GM12878 (cell line): ENCODE measurements at regions not wholly inside any gene's neighbourhood (a gene's known extent, or its start where the extent isn't known, plus 50 kb on each side); places are given as distances from the start of the nearest gene placed in this dataset.

Experiments used
- BCL11A ChIP-seq: IDR thresholded peaks from 2 replicates; pipeline ENCODE4 v1.6.1; 2011; ENCODE audit warnings: low read depth, low read length
- CEBPB ChIP-seq, 2 experiments: fragments of 150-350 bp in 1 of 2; IDR thresholded peaks; 2 replicates each; pipeline ENCODE4 v1.6.1; 2012 to 2014; ENCODE audit warnings: low read depth in 2 of 2, low read length in 2 of 2, borderline replicate concordance in 1 of 2, inconsistent platforms in 1 of 2
- EZH2 ChIP-seq: IDR thresholded peaks from 2 replicates; pipeline ENCODE4 v1.6.1; 2012; ENCODE audit warnings: low read depth, mild to moderate bottlenecking, control low read depth, inconsistent platforms, low read length, borderline replicate concordance; ENCODE audit not compliant: control insufficient read depth
- GABPA ChIP-seq: IDR thresholded peaks from 2 replicates; pipeline ENCODE4 v1.6.1; 2014; ENCODE audit warnings: antibody characterized with exemption, low read depth, mild to moderate bottlenecking, inconsistent platforms
- NFYB ChIP-seq: IDR thresholded peaks from 2 replicates; pipeline ENCODE4 v1.6.1; 2011; ENCODE audit warnings: low read depth, mild to moderate bottlenecking, low read length, improper control_type of control experiment, moderate library complexity; ENCODE audit not compliant: insufficient read depth
- POLR2AphosphoS5 ChIP-seq: IDR thresholded peaks from 2 replicates; pipeline ENCODE4 v1.6.1; 2011; ENCODE audit warnings: mild to moderate bottlenecking, low read length, inconsistent platforms
- TCF12 ChIP-seq: IDR thresholded peaks from 2 replicates; pipeline ENCODE4 v1.6.1; 2011; ENCODE audit warnings: low read depth, mild to moderate bottlenecking, low read length
- YY1 ChIP-seq: IDR thresholded peaks from 2 replicates; pipeline ENCODE4 v1.6.1; 2011; ENCODE audit warnings: low read depth, mild to moderate bottlenecking, low read length
- TF ChIP-seq, protein P1 (sequence below), 3 experiments: IDR thresholded peaks in 2 of 3; conservative IDR thresholded peaks in 1 of 3; 2 replicates each; pipeline ENCODE4 v1.5.1; 2011; ENCODE audit warnings: low read depth in 3 of 3, low read length in 3 of 3, mild to moderate bottlenecking in 3 of 3, control low read depth in 2 of 3, moderate library complexity in 2 of 3, inconsistent platforms in 1 of 3, mixed read lengths in 1 of 3; ENCODE audit not compliant: control insufficient read depth in 2 of 3, insufficient read depth in 1 of 3; ENCODE audit errors: extremely low read depth in 1 of 3

DNA sequence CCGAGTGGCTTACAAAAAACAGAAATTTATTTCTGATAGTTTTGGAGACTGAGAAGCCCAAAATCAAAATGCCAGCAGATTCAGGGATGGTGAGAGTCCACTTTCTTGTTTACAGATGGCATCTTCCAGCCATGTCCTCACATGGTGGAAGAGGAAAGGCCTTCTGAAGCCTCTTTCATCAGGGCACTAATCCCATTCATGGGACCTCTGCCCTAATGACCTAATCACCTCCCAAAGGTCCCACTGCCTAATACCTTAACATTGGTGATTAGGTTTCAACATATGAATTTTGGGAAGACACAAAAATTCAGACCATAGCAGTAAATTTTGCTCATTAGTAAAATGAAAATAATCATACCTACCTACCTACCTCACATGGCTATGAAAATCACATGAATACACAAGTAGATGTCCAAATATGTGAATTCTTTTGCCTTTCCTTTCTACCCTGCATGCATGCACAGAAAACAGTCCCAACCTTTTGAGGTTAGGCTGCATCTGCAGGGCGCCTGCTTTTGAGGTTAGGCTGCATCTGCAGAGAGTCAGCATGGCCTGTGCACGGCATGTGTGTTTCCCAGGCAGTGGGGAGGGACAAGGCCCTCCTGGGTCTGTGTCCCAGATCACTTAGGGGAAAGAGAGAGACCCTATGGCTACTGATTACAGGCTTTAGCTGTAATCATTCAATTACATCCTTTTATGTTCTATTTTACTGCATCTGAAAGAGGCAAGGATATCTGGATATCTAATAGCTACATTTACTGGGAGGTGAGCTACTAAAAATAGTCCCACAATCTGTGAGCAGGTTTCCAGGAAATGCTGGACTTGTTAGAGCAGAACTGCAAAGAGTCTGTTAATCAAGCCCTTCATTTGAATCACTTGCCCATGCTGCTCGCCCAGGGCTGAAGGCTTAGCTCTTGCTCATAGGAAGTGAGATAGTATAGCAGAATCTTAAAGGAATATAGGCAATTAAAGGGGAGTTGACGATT, 497.7 kb upstream of the MARCKS start:
- no peak for TF ChIP-seq GABPA
- no peak for TF ChIP-seq EZH2
- TF ChIP-seq, protein P1, sequence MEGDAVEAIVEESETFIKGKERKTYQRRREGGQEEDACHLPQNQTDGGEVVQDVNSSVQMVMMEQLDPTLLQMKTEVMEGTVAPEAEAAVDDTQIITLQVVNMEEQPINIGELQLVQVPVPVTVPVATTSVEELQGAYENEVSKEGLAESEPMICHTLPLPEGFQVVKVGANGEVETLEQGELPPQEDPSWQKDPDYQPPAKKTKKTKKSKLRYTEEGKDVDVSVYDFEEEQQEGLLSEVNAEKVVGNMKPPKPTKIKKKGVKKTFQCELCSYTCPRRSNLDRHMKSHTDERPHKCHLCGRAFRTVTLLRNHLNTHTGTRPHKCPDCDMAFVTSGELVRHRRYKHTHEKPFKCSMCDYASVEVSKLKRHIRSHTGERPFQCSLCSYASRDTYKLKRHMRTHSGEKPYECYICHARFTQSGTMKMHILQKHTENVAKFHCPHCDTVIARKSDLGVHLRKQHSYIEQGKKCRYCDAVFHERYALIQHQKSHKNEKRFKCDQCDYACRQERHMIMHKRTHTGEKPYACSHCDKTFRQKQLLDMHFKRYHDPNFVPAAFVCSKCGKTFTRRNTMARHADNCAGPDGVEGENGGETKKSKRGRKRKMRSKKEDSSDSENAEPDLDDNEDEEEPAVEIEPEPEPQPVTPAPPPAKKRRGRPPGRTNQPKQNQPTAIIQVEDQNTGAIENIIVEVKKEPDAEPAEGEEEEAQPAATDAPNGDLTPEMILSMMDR (IDR thresholded peaks at IDR 0.05 in 2 of 3, conservative IDR thresholded peaks at IDR 0.05 in 1 of 3; ENCODE audit: control insufficient read depth in 2 of 3, extremely low read depth in 1 of 3, insufficient read depth in 1 of 3, low read depth in 3 of 3, low read length in 3 of 3), result no peak
- TF ChIP-seq BCL11A, result no peak
- no peak for TF ChIP-seq TCF12
- no peak for TF ChIP-seq NFYB
- no peak for TF ChIP-seq POLR2AphosphoS5
- TF ChIP-seq CEBPB (IDR thresholded peaks at IDR 0.05; ENCODE audit: borderline replicate concordance in 1 of 2, low read depth in 2 of 2, low read length in 2 of 2), result no peak
- TF ChIP-seq YY1, result no peak
